AG09309 (cell line): ENCODE measurements at regions not wholly inside any gene's neighbourhood (a gene's known extent, or its start where the extent isn't known, plus 50 kb on each side); places are given as distances from the start of the nearest gene placed in this dataset.

Experiments used
- DNase-seq: peaks from one replicate; pipeline ENCODE4 v3.0.0-alpha.2; 2010; ENCODE audit warnings: low read depth
- H3K4me3 ChIP-seq: 2 replicates; pipeline ENCODE4 v1.5.1; 2011; ENCODE audit warnings: mild to moderate bottlenecking, low read depth, low read length, moderate library complexity; ENCODE audit not compliant: control insufficient read depth
- CTCF ChIP-seq: IDR thresholded peaks from 2 replicates; pipeline ENCODE4 v1.5.1; 2011; ENCODE audit warnings: mild to moderate bottlenecking, low read depth, low read length, inconsistent platforms; ENCODE audit not compliant: insufficient read depth, control insufficient read depth; ENCODE audit errors: missing control alignments

- H3K4me3 ChIP-seq, result no peak overlapping the region
- DNase-seq, result peak; percentile 11
- TF ChIP-seq CTCF, result peak; percentile 76
These were observed 101.9 kb downstream of the NOL4 start for GRCh38 chr18:34122724-34123334.

GRCh38 chr18:34121200-34121721, 103.5 kb downstream of the NOL4 start:
- H3K4me3 ChIP-seq, result no peak overlapping the region
- TF ChIP-seq CTCF, result no peak
- peak; percentile 1 for DNase-seq

GRCh38 chr18:34120294-34120693, 104.4 kb downstream of the NOL4 start:
- TF ChIP-seq CTCF, result no peak
- no peak for DNase-seq
- no peak overlapping the region for H3K4me3 ChIP-seq

GRCh38 chr18:34117319-34117718, 107.4 kb downstream of the NOL4 start:
- no peak for DNase-seq
- no peak overlapping the region for H3K4me3 ChIP-seq
- no peak for TF ChIP-seq CTCF

- no peak for DNase-seq
- TF ChIP-seq CTCF, result no peak
- no peak overlapping the region for H3K4me3 ChIP-seq
These were observed 109.2 kb downstream of the NOL4 start for GRCh38 chr18:34115409-34116081.

- DNase-seq, result no peak
- H3K4me3 ChIP-seq, result no peak overlapping the region
- TF ChIP-seq CTCF, result no peak
These were observed 109.7 kb downstream of the NOL4 start for GRCh38 chr18:34114996-34115395.
